ENCODE measurements at regions not wholly inside any gene's neighbourhood (a gene's known extent, or its start where the extent isn't known, plus 50 kb on each side); places are given as distances from the start of the nearest gene placed in this dataset.

DNA sequence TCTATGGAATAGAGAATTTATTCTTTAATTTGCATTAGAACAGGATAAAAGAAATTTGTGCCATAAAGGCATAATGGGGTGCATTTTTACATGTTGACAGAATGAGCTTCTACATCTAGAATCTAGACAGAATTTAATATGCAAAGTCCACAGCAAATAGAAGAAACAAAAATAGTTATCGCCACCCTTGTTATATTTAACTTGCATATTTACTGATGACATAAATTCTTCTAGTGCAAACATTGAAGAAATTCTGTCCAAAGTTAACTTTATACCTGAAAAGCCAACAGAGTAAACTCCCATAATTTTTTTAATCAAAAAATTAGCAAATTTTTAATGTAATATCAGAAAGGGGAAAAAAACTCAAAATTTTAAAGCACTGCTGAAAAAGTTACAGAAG, 213.7 kb upstream of the ALCAM start:
- H3K4me1 ChIP-seq (ENCODE audit: insufficient read depth) = no peaks in the 10 kb centered on the region
- 91% methylated on average over 1 of the region's 1 CpG for WGBS (ENCODE audit: low lambda C conversion rate, missing lambda C conversion rate)
- H3K27me3 ChIP-seq = no peaks in the 10 kb centered on the region
- H3K9me3 ChIP-seq (ENCODE audit: low read depth) = no peaks in the 10 kb centered on the region
- no peaks in the 10 kb centered on the region for H3K9me2 ChIP-seq (replicated peaks; ENCODE audit: insufficient read depth)
- no peak for DNase-seq (ENCODE audit: low spot score)
- H2AFZ ChIP-seq = no peak overlapping the region
- TF ChIP-seq EZH2phosphoT487 (IDR thresholded peaks at IDR 0.05; ENCODE audit: low read depth, severe bottlenecking, unreplicated experiment) (no peak), EZH2 (IDR thresholded peaks at IDR 0.05; ENCODE audit: borderline replicate concordance) (no peak)
- TF ChIP-seq, protein P1, sequence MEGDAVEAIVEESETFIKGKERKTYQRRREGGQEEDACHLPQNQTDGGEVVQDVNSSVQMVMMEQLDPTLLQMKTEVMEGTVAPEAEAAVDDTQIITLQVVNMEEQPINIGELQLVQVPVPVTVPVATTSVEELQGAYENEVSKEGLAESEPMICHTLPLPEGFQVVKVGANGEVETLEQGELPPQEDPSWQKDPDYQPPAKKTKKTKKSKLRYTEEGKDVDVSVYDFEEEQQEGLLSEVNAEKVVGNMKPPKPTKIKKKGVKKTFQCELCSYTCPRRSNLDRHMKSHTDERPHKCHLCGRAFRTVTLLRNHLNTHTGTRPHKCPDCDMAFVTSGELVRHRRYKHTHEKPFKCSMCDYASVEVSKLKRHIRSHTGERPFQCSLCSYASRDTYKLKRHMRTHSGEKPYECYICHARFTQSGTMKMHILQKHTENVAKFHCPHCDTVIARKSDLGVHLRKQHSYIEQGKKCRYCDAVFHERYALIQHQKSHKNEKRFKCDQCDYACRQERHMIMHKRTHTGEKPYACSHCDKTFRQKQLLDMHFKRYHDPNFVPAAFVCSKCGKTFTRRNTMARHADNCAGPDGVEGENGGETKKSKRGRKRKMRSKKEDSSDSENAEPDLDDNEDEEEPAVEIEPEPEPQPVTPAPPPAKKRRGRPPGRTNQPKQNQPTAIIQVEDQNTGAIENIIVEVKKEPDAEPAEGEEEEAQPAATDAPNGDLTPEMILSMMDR (IDR thresholded peaks at IDR 0.05; ENCODE audit: poor library complexity) = no peak
- H3K4me3 ChIP-seq = no peak overlapping the region
- no peaks in the 10 kb centered on the region for H4K20me1 ChIP-seq (ENCODE audit: insufficient read depth, poor library complexity, severe bottlenecking)
- H3K36me3 ChIP-seq (replicated peaks; ENCODE audit: insufficient read depth, low read depth) = no peaks in the 10 kb centered on the region
- H3K27ac ChIP-seq = no peak overlapping the region
- H3K4me2 ChIP-seq = no peak overlapping the region
- no peaks in the 10 kb centered on the region for H3K79me2 ChIP-seq

- no peaks in the 10 kb centered on the region for H3K79me2 ChIP-seq
- DNase-seq (ENCODE audit: low spot score) = no peak
Observed at GRCh38 chr3:105154692-105155091, 212.0 kb upstream of the ALCAM start.

DNA sequence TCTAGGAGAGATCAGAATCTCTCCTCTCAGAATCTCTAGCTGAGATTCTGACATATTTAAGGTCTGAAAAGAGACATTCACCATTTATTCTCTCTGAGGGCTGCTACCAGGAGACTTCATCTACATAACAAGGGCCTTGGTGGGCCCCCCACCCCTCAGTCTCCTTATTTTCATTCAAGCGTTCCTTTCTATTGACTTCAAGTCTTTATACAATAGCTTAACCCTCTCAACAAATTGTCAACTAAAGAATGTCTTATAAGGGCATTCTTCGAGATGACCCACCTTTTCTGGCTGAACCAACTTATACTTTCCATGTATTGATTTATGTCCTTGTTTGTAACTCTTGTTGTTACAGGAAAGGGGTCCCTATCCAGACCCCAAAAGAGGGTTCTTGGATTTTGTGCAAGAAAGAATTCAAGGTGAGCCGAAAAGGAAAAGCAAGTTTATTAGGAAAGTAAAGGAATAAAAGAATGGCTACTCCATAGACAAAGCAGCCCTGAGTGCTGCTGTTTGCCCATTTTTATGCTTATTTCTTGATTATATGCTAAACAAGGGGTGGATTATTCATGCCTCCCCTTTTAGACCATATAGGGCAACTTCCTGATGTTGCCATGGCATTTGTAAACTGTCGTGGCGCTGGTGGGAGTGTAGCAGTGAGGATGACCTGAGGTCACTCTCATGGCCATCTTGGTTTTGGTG, 209.5 kb upstream of the ALCAM start:
- Histone ChIP-seq H3K36me3 (replicated peaks; ENCODE audit: insufficient read depth, low read depth) (no peaks in the 10 kb centered on the region), H3K9me3 (ENCODE audit: low read depth) (no peaks in the 10 kb centered on the region), H4K20me1 (ENCODE audit: insufficient read depth, poor library complexity, severe bottlenecking) (no peaks in the 10 kb centered on the region), H3K4me2 (no peak overlapping the region), H2AFZ (no peak overlapping the region), H3K9me2 (replicated peaks; ENCODE audit: insufficient read depth) (no peaks in the 10 kb centered on the region), H3K79me2 (no peaks in the 10 kb centered on the region), H3K4me3 (no peak overlapping the region), H3K27ac (no peak overlapping the region), H3K27me3 (no peaks in the 10 kb centered on the region), H3K4me1 (ENCODE audit: insufficient read depth) (no peaks in the 10 kb centered on the region)
- DNase-seq (ENCODE audit: low spot score) = no peak
- TF ChIP-seq EZH2 (IDR thresholded peaks at IDR 0.05; ENCODE audit: borderline replicate concordance) = no peak
- TF ChIP-seq, protein P1 (IDR thresholded peaks at IDR 0.05; ENCODE audit: poor library complexity) = no peak
- no peak for TF ChIP-seq EZH2phosphoT487 (IDR thresholded peaks at IDR 0.05; ENCODE audit: low read depth, severe bottlenecking, unreplicated experiment)
- 86% methylated on average over 5 of the region's 5 CpGs for WGBS (ENCODE audit: low lambda C conversion rate, missing lambda C conversion rate)

More at GRCh38 chr3:105154692-105155091, 212.0 kb upstream of the ALCAM start:
- Histone ChIP-seq H3K9me2 (replicated peaks; ENCODE audit: insufficient read depth) (no peaks in the 10 kb centered on the region), H3K4me3 (no peak overlapping the region), H2AFZ (no peak overlapping the region), H3K9me3 (ENCODE audit: low read depth) (no peaks in the 10 kb centered on the region), H3K36me3 (replicated peaks; ENCODE audit: insufficient read depth, low read depth) (no peaks in the 10 kb centered on the region), H3K4me2 (no peak overlapping the region), H4K20me1 (ENCODE audit: insufficient read depth, poor library complexity, severe bottlenecking) (no peaks in the 10 kb centered on the region), H3K4me1 (ENCODE audit: insufficient read depth) (no peaks in the 10 kb centered on the region), H3K27me3 (no peaks in the 10 kb centered on the region), H3K27ac (no peak overlapping the region)
- TF ChIP-seq, protein P1 (IDR thresholded peaks at IDR 0.05; ENCODE audit: poor library complexity) = no peak
- TF ChIP-seq EZH2phosphoT487 (IDR thresholded peaks at IDR 0.05; ENCODE audit: low read depth, severe bottlenecking, unreplicated experiment) = no peak

DNA sequence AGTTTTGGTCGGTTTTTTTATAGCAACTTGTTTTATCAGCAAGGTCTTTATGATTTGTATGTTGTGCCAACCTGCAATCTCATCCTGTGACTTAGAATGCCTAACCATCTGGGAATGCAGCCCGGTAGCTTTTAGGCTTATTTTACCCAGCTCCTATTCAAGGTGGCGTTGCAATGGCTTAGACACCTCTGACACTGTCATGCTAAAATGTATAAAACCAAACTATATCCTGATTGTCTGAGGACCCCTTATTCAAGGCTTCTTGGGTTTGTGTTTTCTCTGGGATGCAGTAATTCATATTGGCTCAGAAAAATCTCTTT, 209.0 kb upstream of the ALCAM start:
- Histone ChIP-seq H3K4me1 (ENCODE audit: insufficient read depth) (no peaks in the 10 kb centered on the region), H3K4me3 (no peak overlapping the region), H2AFZ (no peak overlapping the region), H3K27me3 (no peaks in the 10 kb centered on the region), H3K27ac (no peak overlapping the region), H3K36me3 (replicated peaks; ENCODE audit: insufficient read depth, low read depth) (no peaks in the 10 kb centered on the region), H3K9me3 (ENCODE audit: low read depth) (no peaks in the 10 kb centered on the region), H4K20me1 (ENCODE audit: insufficient read depth, poor library complexity, severe bottlenecking) (no peaks in the 10 kb centered on the region), H3K79me2 (no peaks in the 10 kb centered on the region), H3K4me2 (no peak overlapping the region), H3K9me2 (replicated peaks; ENCODE audit: insufficient read depth) (no peaks in the 10 kb centered on the region)
- DNase-seq (ENCODE audit: low spot score) = no peak
- TF ChIP-seq EZH2 (IDR thresholded peaks at IDR 0.05; ENCODE audit: borderline replicate concordance) (no peak), EZH2phosphoT487 (IDR thresholded peaks at IDR 0.05; ENCODE audit: low read depth, severe bottlenecking, unreplicated experiment) (no peak)
- TF ChIP-seq, protein P1 (IDR thresholded peaks at IDR 0.05; ENCODE audit: poor library complexity) = no peak
- 61% methylated on average over 3 of the region's 3 CpGs for WGBS (ENCODE audit: low lambda C conversion rate, missing lambda C conversion rate)
